GM12878 (cell line): ENCODE measurements at regions not wholly inside any gene's neighbourhood (a gene's known extent, or its start where the extent isn't known, plus 50 kb on each side); places are given as distances from the start of the nearest gene placed in this dataset.

ENCODE experiments used
- BHLHE40 ChIP-seq, 2 experiments: fragments of 450-650 bp in 1 of 2; IDR thresholded peaks; 2 replicates each; pipeline ENCODE4 v1.6.1; 2011 to 2017; ENCODE audit warnings: low read depth in 2 of 2, borderline replicate concordance in 1 of 2, improper control_type of control experiment in 1 of 2, low read length in 1 of 2, mild to moderate bottlenecking in 1 of 2
- CHD4 ChIP-seq: fragments of 200-600 bp; sonication (generic); IDR thresholded peaks from 2 replicates; pipeline ENCODE4 v1.6.1; 2016; ENCODE audit warnings: mild to moderate bottlenecking
- EP300 ChIP-seq, 2 experiments: fragments of 150-350 bp in 1 of 2; IDR thresholded peaks; 2 replicates each; pipeline ENCODE4 v1.6.1; 2011 to 2012; ENCODE audit warnings: low read depth in 2 of 2, low read length in 2 of 2, borderline replicate concordance in 1 of 2, improper control_type of control experiment in 1 of 2, inconsistent platforms in 1 of 2; ENCODE audit not compliant: control insufficient read depth in 1 of 2
- GABPA ChIP-seq: IDR thresholded peaks from 2 replicates; pipeline ENCODE4 v1.6.1; 2014; ENCODE audit warnings: antibody characterized with exemption, low read depth, mild to moderate bottlenecking, inconsistent platforms
- IKZF2 ChIP-seq, 2 experiments: fragments of 450-650 bp; IDR thresholded peaks; 2 replicates each; pipeline ENCODE4 v1.6.1; 2017; ENCODE audit warnings: mild to moderate bottlenecking in 2 of 2, moderate library complexity in 2 of 2
- MYB ChIP-seq: fragments of 150-350 bp; IDR thresholded peaks from 2 replicates; pipeline ENCODE4 v1.6.1; 2014; ENCODE audit warnings: mild to moderate bottlenecking, low read depth, low read length, borderline replicate concordance
- POLR2AphosphoS2 ChIP-seq: IDR thresholded peaks from 2 replicates; pipeline ENCODE4 v1.6.1; 2011; ENCODE audit warnings: low read depth, mild to moderate bottlenecking, low read length, improper control_type of control experiment, moderate library complexity
- ZNF384 ChIP-seq: IDR thresholded peaks from 2 replicates; pipeline ENCODE4 v1.6.1; 2012; ENCODE audit warnings: low read depth, mild to moderate bottlenecking, low read length, improper control_type of control experiment, borderline replicate concordance
- ZNF687 ChIP-seq: fragments of 450-650 bp; IDR thresholded peaks from 2 replicates; pipeline ENCODE4 v1.6.1; 2017; ENCODE audit warnings: mild to moderate bottlenecking, moderate library complexity
- ZSCAN29 ChIP-seq: fragments of 450-650 bp; IDR thresholded peaks from 2 replicates; pipeline ENCODE4 v1.6.1; 2017; ENCODE audit warnings: mild to moderate bottlenecking, moderate library complexity
- TF ChIP-seq, protein P1 (sequence below): fragments of 450-650 bp; formaldehyde crosslinking; IDR thresholded peaks from 2 replicates; pipeline ENCODE4 v1.5.0; 2022; ENCODE audit warnings: mild to moderate bottlenecking, missing genetic modification characterization
- TF ChIP-seq, protein P2 (sequence below): IDR thresholded peaks from 2 replicates; pipeline ENCODE4 v1.6.1; 2011; ENCODE audit warnings: low read depth, mild to moderate bottlenecking, low read length, moderate library complexity, borderline replicate concordance; ENCODE audit errors: extremely low read depth

- no peak for TF ChIP-seq ZNF687
- no peak for TF ChIP-seq POLR2AphosphoS2
- TF ChIP-seq BHLHE40 (IDR thresholded peaks at IDR 0.05; ENCODE audit: borderline replicate concordance in 1 of 2, low read depth in 2 of 2, low read length in 1 of 2): no peak
- TF ChIP-seq EP300 (IDR thresholded peaks at IDR 0.05; ENCODE audit: borderline replicate concordance in 1 of 2, control insufficient read depth in 1 of 2, low read depth in 2 of 2, low read length in 2 of 2): no peak
- TF ChIP-seq MYB: no peak
- no peak for TF ChIP-seq ZNF384
- no peak for TF ChIP-seq IKZF2 (IDR thresholded peaks at IDR 0.05)
- TF ChIP-seq, protein P1, sequence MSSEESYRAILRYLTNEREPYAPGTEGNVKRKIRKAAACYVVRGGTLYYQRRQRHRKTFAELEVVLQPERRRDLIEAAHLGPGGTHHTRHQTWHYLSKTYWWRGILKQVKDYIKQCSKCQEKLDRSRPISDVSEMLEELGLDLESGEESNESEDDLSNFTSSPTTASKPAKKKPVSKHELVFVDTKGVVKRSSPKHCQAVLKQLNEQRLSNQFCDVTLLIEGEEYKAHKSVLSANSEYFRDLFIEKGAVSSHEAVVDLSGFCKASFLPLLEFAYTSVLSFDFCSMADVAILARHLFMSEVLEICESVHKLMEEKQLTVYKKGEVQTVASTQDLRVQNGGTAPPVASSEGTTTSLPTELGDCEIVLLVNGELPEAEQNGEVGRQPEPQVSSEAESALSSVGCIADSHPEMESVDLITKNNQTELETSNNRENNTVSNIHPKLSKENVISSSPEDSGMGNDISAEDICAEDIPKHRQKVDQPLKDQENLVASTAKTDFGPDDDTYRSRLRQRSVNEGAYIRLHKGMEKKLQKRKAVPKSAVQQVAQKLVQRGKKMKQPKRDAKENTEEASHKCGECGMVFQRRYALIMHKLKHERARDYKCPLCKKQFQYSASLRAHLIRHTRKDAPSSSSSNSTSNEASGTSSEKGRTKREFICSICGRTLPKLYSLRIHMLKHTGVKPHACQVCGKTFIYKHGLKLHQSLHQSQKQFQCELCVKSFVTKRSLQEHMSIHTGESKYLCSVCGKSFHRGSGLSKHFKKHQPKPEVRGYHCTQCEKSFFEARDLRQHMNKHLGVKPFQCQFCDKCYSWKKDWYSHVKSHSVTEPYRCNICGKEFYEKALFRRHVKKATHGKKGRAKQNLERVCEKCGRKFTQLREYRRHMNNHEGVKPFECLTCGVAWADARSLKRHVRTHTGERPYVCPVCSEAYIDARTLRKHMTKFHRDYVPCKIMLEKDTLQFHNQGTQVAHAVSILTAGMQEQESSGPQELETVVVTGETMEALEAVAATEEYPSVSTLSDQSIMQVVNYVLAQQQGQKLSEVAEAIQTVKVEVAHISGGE (CRISPR knock-in tag): no peak
- TF ChIP-seq ZSCAN29: no peak
- TF ChIP-seq, protein P2, sequence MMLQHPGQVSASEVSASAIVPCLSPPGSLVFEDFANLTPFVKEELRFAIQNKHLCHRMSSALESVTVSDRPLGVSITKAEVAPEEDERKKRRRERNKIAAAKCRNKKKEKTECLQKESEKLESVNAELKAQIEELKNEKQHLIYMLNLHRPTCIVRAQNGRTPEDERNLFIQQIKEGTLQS: no peak
- no peak for TF ChIP-seq CHD4
- TF ChIP-seq GABPA: no peak
These were observed 1718.7 kb upstream of the SLC10A2 start (continued) for GRCh38 chr13:104784891-104785290.
